Fibroblast of lung (primary cell): ENCODE measurements at regions not wholly inside any gene's neighbourhood (a gene's known extent, or its start where the extent isn't known, plus 50 kb on each side); places are given as distances from the start of the nearest gene placed in this dataset.

Experiments
- CTCF ChIP-seq, 2 donors: IDR thresholded peaks in 1 of 2; conservative IDR thresholded peaks in 1 of 2; 1 replicate in 1 of 2; 2 replicates in 1 of 2; pipeline ENCODE4 v1.5.1; 2011 to 2012; ENCODE audit warnings: low read length in 2 of 2, control low read depth in 1 of 2, inconsistent platforms in 1 of 2, low read depth in 1 of 2, mild to moderate bottlenecking in 1 of 2
- EZH2 ChIP-seq: IDR thresholded peaks from 2 replicates; pipeline ENCODE4 v1.5.1; 2012; ENCODE audit warnings: low read length, control low read depth, mild to moderate bottlenecking; ENCODE audit errors: missing control alignments

GRCh38 chr5:16383544-16384052 is 82.0 kb downstream of the ZNF622 start:
- TF ChIP-seq CTCF (conservative IDR thresholded peaks at IDR 0.05 in 1 of 2, IDR thresholded peaks at IDR 0.05 in 1 of 2; ENCODE audit: low read depth in 1 of 2, low read length in 2 of 2) (no peak), EZH2 (no peak)
